22Rv1 (cell line): ENCODE measurements at regions not wholly inside any gene's neighbourhood (a gene's known extent, or its start where the extent isn't known, plus 50 kb on each side); places are given as distances from the start of the nearest gene placed in this dataset.

Experiments
- H3K27ac ChIP-seq: fragments of 450-650 bp; 2 replicates; pipeline ENCODE4 v1.5.1; 2017
- ZFX ChIP-seq: fragments of 450-650 bp; IDR thresholded peaks from 2 replicates; pipeline ENCODE4 v1.6.1; 2017; ENCODE audit warnings: antibody characterized with exemption, borderline replicate concordance
- TF ChIP-seq, protein P1 (sequence below): fragments of 450-650 bp; IDR thresholded peaks from 2 replicates; pipeline ENCODE4 v1.5.1; 2017; ENCODE audit warnings: mild to moderate bottlenecking

DNA sequence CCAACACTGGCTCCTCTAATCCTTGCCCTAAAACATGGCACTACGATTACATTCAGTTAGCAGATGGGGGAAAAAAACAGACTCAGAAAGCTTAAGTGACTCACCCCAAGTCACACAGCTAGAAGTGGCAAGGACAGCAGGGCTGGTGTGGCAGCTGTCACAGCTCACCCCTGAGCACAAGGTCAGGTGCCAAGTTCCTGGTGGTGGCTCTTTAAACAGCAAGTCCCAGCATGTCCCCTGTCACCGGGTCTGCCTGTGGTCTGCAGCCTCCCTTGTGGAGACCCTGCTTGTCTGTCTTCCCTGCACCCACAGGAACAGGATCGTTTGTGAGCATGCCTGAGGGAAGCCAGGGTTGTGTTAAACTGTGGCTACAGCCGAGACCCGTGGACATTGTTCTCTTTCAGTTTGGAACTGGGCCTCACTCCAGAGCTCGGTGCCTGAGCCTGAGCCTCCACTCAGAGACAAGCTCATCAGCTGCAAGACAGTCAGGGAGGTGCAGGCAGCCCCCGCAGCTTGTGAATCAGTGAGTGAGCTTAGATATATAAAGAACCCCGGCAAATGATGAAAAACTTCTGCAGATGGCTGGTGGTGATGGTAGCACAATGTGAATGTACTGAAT is 260.8 kb downstream of the BCOR start:
- no peak overlapping the region for H3K27ac ChIP-seq
- TF ChIP-seq ZFX, result no peak

DNA sequence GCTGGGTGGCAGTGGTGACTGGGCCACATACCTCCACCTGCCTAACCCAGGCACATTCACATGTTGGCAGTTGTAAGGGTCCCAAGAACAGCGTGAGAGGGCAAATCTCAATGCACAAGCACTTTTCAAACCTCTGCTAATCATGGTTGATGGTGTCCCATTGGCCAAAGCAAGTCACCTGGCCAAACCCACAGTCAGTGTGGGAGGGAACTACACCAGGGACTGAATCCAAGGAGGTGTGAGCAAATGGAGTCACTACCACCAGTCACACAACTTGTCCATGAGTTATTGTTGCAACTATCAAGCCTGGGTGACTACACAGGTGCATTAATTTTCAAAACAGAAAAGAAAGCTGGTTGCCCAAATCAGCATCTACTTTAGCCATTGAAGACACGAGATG is 260.1 kb downstream of the BCOR start:
- TF ChIP-seq, protein P1, sequence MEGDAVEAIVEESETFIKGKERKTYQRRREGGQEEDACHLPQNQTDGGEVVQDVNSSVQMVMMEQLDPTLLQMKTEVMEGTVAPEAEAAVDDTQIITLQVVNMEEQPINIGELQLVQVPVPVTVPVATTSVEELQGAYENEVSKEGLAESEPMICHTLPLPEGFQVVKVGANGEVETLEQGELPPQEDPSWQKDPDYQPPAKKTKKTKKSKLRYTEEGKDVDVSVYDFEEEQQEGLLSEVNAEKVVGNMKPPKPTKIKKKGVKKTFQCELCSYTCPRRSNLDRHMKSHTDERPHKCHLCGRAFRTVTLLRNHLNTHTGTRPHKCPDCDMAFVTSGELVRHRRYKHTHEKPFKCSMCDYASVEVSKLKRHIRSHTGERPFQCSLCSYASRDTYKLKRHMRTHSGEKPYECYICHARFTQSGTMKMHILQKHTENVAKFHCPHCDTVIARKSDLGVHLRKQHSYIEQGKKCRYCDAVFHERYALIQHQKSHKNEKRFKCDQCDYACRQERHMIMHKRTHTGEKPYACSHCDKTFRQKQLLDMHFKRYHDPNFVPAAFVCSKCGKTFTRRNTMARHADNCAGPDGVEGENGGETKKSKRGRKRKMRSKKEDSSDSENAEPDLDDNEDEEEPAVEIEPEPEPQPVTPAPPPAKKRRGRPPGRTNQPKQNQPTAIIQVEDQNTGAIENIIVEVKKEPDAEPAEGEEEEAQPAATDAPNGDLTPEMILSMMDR, result no peak
- no peak for TF ChIP-seq ZFX
- H3K27ac ChIP-seq, result no peak overlapping the region

DNA sequence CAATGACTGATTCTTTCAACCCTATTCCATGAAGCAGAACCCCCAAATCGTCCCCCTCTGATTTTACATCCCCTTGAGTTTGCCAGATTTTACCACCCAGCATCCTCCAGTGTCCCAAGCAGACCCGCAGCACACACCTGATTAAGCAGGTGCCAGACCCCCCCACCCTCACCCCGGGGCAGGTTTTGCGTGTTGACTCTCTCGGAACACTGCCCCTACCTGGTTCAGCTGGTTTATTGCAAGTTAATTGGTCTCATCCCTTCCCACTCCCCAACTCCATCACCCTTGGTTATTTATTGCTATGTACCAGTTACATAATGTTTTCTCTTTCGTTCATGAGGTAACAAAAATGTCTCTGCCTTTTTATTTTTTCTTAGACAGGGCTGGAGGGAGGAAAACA is 258.4 kb downstream of the BCOR start:
- no peak for TF ChIP-seq ZFX
- TF ChIP-seq, protein P1, result no peak; the same call in 1 of the 2 replicates

DNA sequence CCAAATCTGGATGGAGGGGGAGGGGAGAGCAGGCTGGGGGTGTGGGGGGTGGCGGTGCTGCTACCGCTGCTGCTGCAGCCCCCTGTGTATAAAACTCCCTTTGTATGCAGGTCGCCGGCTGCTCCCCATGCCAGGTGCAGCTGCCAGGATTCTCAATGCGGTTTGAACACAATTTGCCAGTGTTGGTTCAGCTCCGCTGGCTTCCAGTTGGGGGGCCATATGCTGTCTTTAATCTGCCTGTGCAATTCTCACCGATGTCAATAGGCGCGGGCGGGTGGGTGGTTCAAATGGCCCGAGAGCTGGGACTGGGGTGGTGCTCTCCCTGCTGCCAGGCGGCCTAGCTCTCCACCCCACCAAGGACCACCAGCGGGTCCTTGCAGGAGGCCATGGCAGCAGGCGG is 257.6 kb downstream of the BCOR start:
- no peak overlapping the region for H3K27ac ChIP-seq
- TF ChIP-seq, protein P1, result no peak
- no peak for TF ChIP-seq ZFX

More for the DNA sequence above, 258.4 kb downstream of the BCOR start:
- no peak overlapping the region for H3K27ac ChIP-seq

DNA sequence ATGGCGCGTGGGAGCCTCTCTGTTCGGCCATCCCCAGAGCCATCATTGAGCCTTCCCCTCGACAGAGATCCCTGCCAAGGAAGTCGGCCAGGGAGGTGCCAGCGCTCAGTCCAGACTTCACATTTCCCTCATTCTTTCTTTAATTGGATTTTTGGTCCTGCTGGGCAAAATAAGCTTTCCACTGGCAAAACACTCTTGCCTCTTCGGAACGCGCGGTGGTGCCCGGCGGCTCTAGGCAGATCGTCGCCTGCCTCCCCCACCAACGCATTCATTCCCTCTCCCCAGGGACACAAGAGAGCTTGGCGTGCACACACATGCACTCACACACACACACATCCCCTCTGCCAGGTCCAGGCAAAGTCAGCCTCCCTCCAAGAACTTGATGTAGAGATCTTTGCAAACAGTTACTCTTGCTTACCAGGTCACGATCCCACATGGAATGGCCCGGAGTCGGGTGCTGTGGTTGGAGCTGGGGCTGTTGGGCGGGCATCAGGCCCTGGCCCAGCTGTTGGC is 257.1 kb downstream of the BCOR start:
- H3K27ac ChIP-seq, result no peak overlapping the region
- TF ChIP-seq, protein P1, result no peak
- TF ChIP-seq ZFX, result no peak

DNA sequence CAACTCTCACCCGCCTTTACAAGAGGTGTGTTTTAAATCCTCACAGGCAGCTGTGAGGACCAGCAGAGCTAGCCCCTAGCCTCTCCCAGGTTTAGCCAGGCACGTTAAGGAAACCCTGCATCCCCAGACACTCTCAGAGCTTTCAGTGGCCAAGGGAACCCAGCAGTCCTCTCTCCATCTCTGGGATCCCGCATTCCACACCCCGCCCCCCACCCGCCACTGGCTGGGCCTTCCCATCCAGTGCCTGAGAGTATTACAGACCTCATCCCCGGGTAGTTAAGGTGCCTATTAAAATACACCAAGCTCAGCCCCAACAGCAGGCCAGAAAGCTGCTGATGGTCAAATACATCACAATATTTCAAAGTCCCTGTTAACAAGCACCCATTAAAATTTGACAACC is 256.2 kb downstream of the BCOR start:
- no peak overlapping the region for H3K27ac ChIP-seq
- no peak for TF ChIP-seq ZFX
- TF ChIP-seq, protein P1, result no peak

DNA sequence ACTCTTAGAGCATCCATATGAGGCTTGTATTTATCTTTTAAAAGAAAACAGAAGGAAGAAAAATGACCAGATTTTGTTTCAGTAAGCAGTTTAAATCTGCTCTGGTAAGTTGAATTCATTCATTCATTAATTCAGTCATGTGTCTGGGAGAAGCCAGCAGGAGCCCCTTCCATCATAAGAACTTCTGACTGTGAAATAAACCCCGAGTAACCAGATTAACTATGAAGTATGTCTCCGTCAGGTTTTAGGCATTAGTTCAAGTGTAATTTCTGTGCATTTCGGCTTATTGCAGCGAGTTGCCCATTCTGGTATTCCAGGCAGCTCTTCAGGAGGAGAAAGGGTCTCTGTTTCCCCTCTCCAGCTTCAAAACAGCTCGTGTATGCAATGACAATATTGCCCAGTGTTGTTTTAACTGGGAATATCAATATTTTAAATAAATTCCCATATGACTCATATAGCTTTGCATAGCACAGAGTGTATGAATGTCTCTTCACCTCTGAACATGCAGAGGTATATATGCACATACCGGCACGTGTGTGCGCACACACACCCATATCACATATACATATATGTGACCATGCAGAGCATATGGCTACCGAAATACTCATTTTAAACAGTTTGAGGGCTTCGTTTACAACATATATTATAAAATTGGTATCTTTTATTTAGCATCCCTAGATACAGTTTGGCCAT is 255.3 kb downstream of the BCOR start:
- H3K27ac ChIP-seq, result no peak overlapping the region
- TF ChIP-seq ZFX, result no peak
- TF ChIP-seq, protein P1, result no peak
